ENCODE measurements at regions not wholly inside any gene's neighbourhood (a gene's known extent, or its start where the extent isn't known, plus 50 kb on each side); places are given as distances from the start of the nearest gene placed in this dataset.
"Not testable (repeated sequence)": the region's sequence is repeated elsewhere in the genome, so short reads cannot be mapped to it uniquely, and the experiment has no call there.

GRCh38 chr6:140663094-140663493 is 1288.6 kb upstream of the CITED2 start:
- no peak overlapping the region for H3K4me3 ChIP-seq (ENCODE audit: low read depth in 1 of 2, low read length in 2 of 2)
- no peak overlapping the region for H3K27ac ChIP-seq (ENCODE audit: low read length)
- no peaks in the 10 kb centered on the region for H3K36me3 ChIP-seq (ENCODE audit: control insufficient read depth in 1 of 2, insufficient read depth in 2 of 2, low read length in 2 of 2)
- no peaks in the 10 kb centered on the region for H3K9me3 ChIP-seq (ENCODE audit: control insufficient read depth in 1 of 2, low read length in 2 of 2)
- H3K4me1 ChIP-seq (ENCODE audit: control insufficient read depth in 1 of 2, insufficient read depth in 2 of 2, low read length in 2 of 2): no peaks in the 10 kb centered on the region
- H3K27me3 ChIP-seq (ENCODE audit: low read depth, low read length): no peaks in the 10 kb centered on the region

GRCh38 chr6:140661691-140662090 is 1287.2 kb upstream of the CITED2 start:
- Histone ChIP-seq H3K27me3 (ENCODE audit: low read depth, low read length) (no peaks in the 10 kb centered on the region), H3K4me1 (ENCODE audit: control insufficient read depth in 1 of 2, insufficient read depth in 2 of 2, low read length in 2 of 2) (no peaks in the 10 kb centered on the region), H3K9me3 (ENCODE audit: control insufficient read depth in 1 of 2, low read length in 2 of 2) (no peaks in the 10 kb centered on the region), H3K27ac (ENCODE audit: low read length) (no peak overlapping the region), H3K36me3 (ENCODE audit: control insufficient read depth in 1 of 2, insufficient read depth in 2 of 2, low read length in 2 of 2) (no peaks in the 10 kb centered on the region), H3K4me3 (ENCODE audit: low read depth in 1 of 2, low read length in 2 of 2) (no peak overlapping the region)

GRCh38 chr6:140660295-140660694 is 1285.8 kb upstream of the CITED2 start:
- Histone ChIP-seq H3K36me3 (ENCODE audit: control insufficient read depth in 1 of 2, insufficient read depth in 2 of 2, low read length in 2 of 2) (no peaks in the 10 kb centered on the region), H3K9me3 (ENCODE audit: control insufficient read depth in 1 of 2, low read length in 2 of 2) (no peaks in the 10 kb centered on the region), H3K27ac (ENCODE audit: low read length) (no peak overlapping the region), H3K4me3 (ENCODE audit: low read depth in 1 of 2, low read length in 2 of 2) (no peak overlapping the region), H3K27me3 (ENCODE audit: low read depth, low read length) (no peaks in the 10 kb centered on the region), H3K4me1 (ENCODE audit: control insufficient read depth in 1 of 2, insufficient read depth in 2 of 2, low read length in 2 of 2) (no peaks in the 10 kb centered on the region)

- Histone ChIP-seq H3K27me3 (ENCODE audit: low read depth, low read length) (no peaks in the 10 kb centered on the region), H3K27ac (ENCODE audit: low read length) (no peak overlapping the region), H3K36me3 (ENCODE audit: control insufficient read depth in 1 of 2, insufficient read depth in 2 of 2, low read length in 2 of 2) (no peaks in the 10 kb centered on the region), H3K4me3 (ENCODE audit: low read depth in 1 of 2, low read length in 2 of 2) (no peak overlapping the region), H3K4me1 (ENCODE audit: control insufficient read depth in 1 of 2, insufficient read depth in 2 of 2, low read length in 2 of 2) (no peaks in the 10 kb centered on the region), H3K9me3 (ENCODE audit: control insufficient read depth in 1 of 2, low read length in 2 of 2) (no peaks in the 10 kb centered on the region)
Observed at GRCh38 chr6:140653972-140654371, 1279.5 kb upstream of the CITED2 start.

- H3K4me3 ChIP-seq (ENCODE audit: low read depth in 1 of 2, low read length in 2 of 2): no peak overlapping the region
- no peaks in the 10 kb centered on the region for H3K4me1 ChIP-seq (ENCODE audit: control insufficient read depth in 1 of 2, insufficient read depth in 2 of 2, low read length in 2 of 2)
- H3K27ac ChIP-seq (ENCODE audit: low read length): no peak overlapping the region
- no peaks in the 10 kb centered on the region for H3K9me3 ChIP-seq (ENCODE audit: control insufficient read depth in 1 of 2, low read length in 2 of 2)
- H3K27me3 ChIP-seq (ENCODE audit: low read depth, low read length): no peaks in the 10 kb centered on the region
- no peaks in the 10 kb centered on the region for H3K36me3 ChIP-seq (ENCODE audit: control insufficient read depth in 1 of 2, insufficient read depth in 2 of 2, low read length in 2 of 2)
Observed at GRCh38 chr6:140653506-140653905, 1279.1 kb upstream of the CITED2 start.

- not testable (repeated sequence) for H3K27ac ChIP-seq (ENCODE audit: low read length); H3K36me3 ChIP-seq (ENCODE audit: control insufficient read depth in 1 of 2, insufficient read depth in 2 of 2, low read length in 2 of 2); H3K4me3 ChIP-seq (ENCODE audit: low read depth in 1 of 2, low read length in 2 of 2); H3K27me3 ChIP-seq (ENCODE audit: low read depth, low read length); H3K4me1 ChIP-seq (ENCODE audit: control insufficient read depth in 1 of 2, insufficient read depth in 2 of 2, low read length in 2 of 2)
- peaks cover 0 to 14% of the 10 kb centered on the region in 2 donors for H3K9me3 ChIP-seq (ENCODE audit: control insufficient read depth in 1 of 2, low read length in 2 of 2)
Observed at GRCh38 chr6:140649502-140649901, 1275.1 kb upstream of the CITED2 start.

GRCh38 chr6:140647322-140647721 is 1272.9 kb upstream of the CITED2 start:
- Histone ChIP-seq H3K9me3 (ENCODE audit: control insufficient read depth in 1 of 2, low read length in 2 of 2) (peaks cover 0 to 14% of the 10 kb centered on the region in 2 donors), H3K4me3 (ENCODE audit: low read depth in 1 of 2, low read length in 2 of 2) (peak overlapping the region in 1 of 2 donors; percentile 32)
- H3K36me3 ChIP-seq (ENCODE audit: control insufficient read depth in 1 of 2, insufficient read depth in 2 of 2, low read length in 2 of 2); H3K27ac ChIP-seq (ENCODE audit: low read length); H3K4me1 ChIP-seq (ENCODE audit: control insufficient read depth in 1 of 2, insufficient read depth in 2 of 2, low read length in 2 of 2); H3K27me3 ChIP-seq (ENCODE audit: low read depth, low read length): not testable (repeated sequence)

GRCh38 chr6:140644017-140644416 is 1269.6 kb upstream of the CITED2 start:
- no peak overlapping the region for H3K27ac ChIP-seq (ENCODE audit: low read length)
- H3K4me1 ChIP-seq (ENCODE audit: control insufficient read depth in 1 of 2, insufficient read depth in 2 of 2, low read length in 2 of 2): no peaks in the 10 kb centered on the region

GRCh38 chr6:140641412-140641811 is 1267.0 kb upstream of the CITED2 start:
- Histone ChIP-seq H3K36me3 (ENCODE audit: control insufficient read depth in 1 of 2, insufficient read depth in 2 of 2, low read length in 2 of 2) (no peaks in the 10 kb centered on the region), H3K27ac (ENCODE audit: low read length) (no peak overlapping the region), H3K9me3 (ENCODE audit: control insufficient read depth in 1 of 2, low read length in 2 of 2) (no peaks in the 10 kb centered on the region), H3K4me3 (ENCODE audit: low read depth in 1 of 2, low read length in 2 of 2) (no peak overlapping the region), H3K4me1 (ENCODE audit: control insufficient read depth in 1 of 2, insufficient read depth in 2 of 2, low read length in 2 of 2) (no peaks in the 10 kb centered on the region), H3K27me3 (ENCODE audit: low read depth, low read length) (no peaks in the 10 kb centered on the region)

More at GRCh38 chr6:140644017-140644416, 1269.6 kb upstream of the CITED2 start:
- Histone ChIP-seq H3K36me3 (ENCODE audit: control insufficient read depth in 1 of 2, insufficient read depth in 2 of 2, low read length in 2 of 2) (no peaks in the 10 kb centered on the region), H3K27me3 (ENCODE audit: low read depth, low read length) (no peaks in the 10 kb centered on the region), H3K9me3 (ENCODE audit: control insufficient read depth in 1 of 2, low read length in 2 of 2) (peaks cover 0 to 14% of the 10 kb centered on the region in 2 donors), H3K4me3 (ENCODE audit: low read depth in 1 of 2, low read length in 2 of 2) (no peak overlapping the region)

- Histone ChIP-seq H3K27ac (ENCODE audit: low read length) (peak overlapping the region; percentile 21), H3K9me3 (ENCODE audit: control insufficient read depth in 1 of 2, low read length in 2 of 2) (no peaks in the 10 kb centered on the region), H3K27me3 (ENCODE audit: low read depth, low read length) (no peaks in the 10 kb centered on the region), H3K4me1 (ENCODE audit: control insufficient read depth in 1 of 2, insufficient read depth in 2 of 2, low read length in 2 of 2) (no peaks in the 10 kb centered on the region), H3K36me3 (ENCODE audit: control insufficient read depth in 1 of 2, insufficient read depth in 2 of 2, low read length in 2 of 2) (no peaks in the 10 kb centered on the region), H3K4me3 (ENCODE audit: low read depth in 1 of 2, low read length in 2 of 2) (no peak overlapping the region)
Observed at GRCh38 chr6:140636908-140637402, 1262.5 kb upstream of the CITED2 start.

GRCh38 chr6:140636271-140636907 is 1261.9 kb upstream of the CITED2 start:
- no peaks in the 10 kb centered on the region for H3K9me3 ChIP-seq (ENCODE audit: control insufficient read depth in 1 of 2, low read length in 2 of 2)
- peak overlapping the region; percentile 21 for H3K27ac ChIP-seq (ENCODE audit: low read length)
- no peaks in the 10 kb centered on the region for H3K4me1 ChIP-seq (ENCODE audit: control insufficient read depth in 1 of 2, insufficient read depth in 2 of 2, low read length in 2 of 2)
- no peaks in the 10 kb centered on the region for H3K36me3 ChIP-seq (ENCODE audit: control insufficient read depth in 1 of 2, insufficient read depth in 2 of 2, low read length in 2 of 2)
- H3K4me3 ChIP-seq (ENCODE audit: low read depth in 1 of 2, low read length in 2 of 2): no peak overlapping the region
- no peaks in the 10 kb centered on the region for H3K27me3 ChIP-seq (ENCODE audit: low read depth, low read length)

- H3K27me3 ChIP-seq (ENCODE audit: low read depth, low read length): no peaks in the 10 kb centered on the region
- no peaks in the 10 kb centered on the region for H3K36me3 ChIP-seq (ENCODE audit: control insufficient read depth in 1 of 2, insufficient read depth in 2 of 2, low read length in 2 of 2)
- no peak overlapping the region for H3K27ac ChIP-seq (ENCODE audit: low read length)
- H3K4me1 ChIP-seq (ENCODE audit: control insufficient read depth in 1 of 2, insufficient read depth in 2 of 2, low read length in 2 of 2): no peaks in the 10 kb centered on the region
- peaks cover 0 to 12% of the 10 kb centered on the region in 2 donors for H3K9me3 ChIP-seq (ENCODE audit: control insufficient read depth in 1 of 2, low read length in 2 of 2)
- H3K4me3 ChIP-seq (ENCODE audit: low read depth in 1 of 2, low read length in 2 of 2): no peak overlapping the region
Observed at GRCh38 chr6:140627002-140627401, 1252.6 kb upstream of the CITED2 start.
